K562 (cell line): ENCODE measurements at regions not wholly inside any gene's neighbourhood (a gene's known extent, or its start where the extent isn't known, plus 50 kb on each side); places are given as distances from the start of the nearest gene placed in this dataset.

Experiments used
- CTCF ChIP-seq, 3 experiments: IDR thresholded peaks in 2 of 3; conservative IDR thresholded peaks in 1 of 3; 2 replicates each; pipeline ENCODE4 v1.5.1; 2011 to 2012; ENCODE audit warnings: low read length in 3 of 3, mild to moderate bottlenecking in 3 of 3, control low read depth in 2 of 3, improper control_type of control experiment in 1 of 3, inconsistent platforms in 1 of 3, low read depth in 1 of 3, mixed read lengths in 1 of 3, moderate library complexity in 1 of 3; ENCODE audit not compliant: insufficient read depth in 2 of 3
- E2F4 ChIP-seq: sonication (generic); formaldehyde crosslinking; IDR thresholded peaks from 2 replicates; pipeline ENCODE4 v1.8.0; 2022; ENCODE audit warnings: mild to moderate bottlenecking, low read depth, missing genetic modification reagents
- E2F8 ChIP-seq: fragments of 450-650 bp; IDR thresholded peaks from 2 replicates; pipeline ENCODE4 v1.7.1; 2018; ENCODE audit warnings: mild to moderate bottlenecking, low read depth; ENCODE audit not compliant: partially characterized antibody
- ZBTB33 ChIP-seq: sonication (generic); formaldehyde crosslinking; IDR thresholded peaks from 2 replicates; pipeline ENCODE4 v1.8.1; 2023; ENCODE audit warnings: mild to moderate bottlenecking, missing genetic modification reagents
- ZNF24 ChIP-seq: fragments of 450-650 bp; IDR thresholded peaks from 2 replicates; pipeline ENCODE4 v1.6.1; 2016

- TF ChIP-seq CTCF (IDR thresholded peaks at IDR 0.05 in 2 of 3, conservative IDR thresholded peaks at IDR 0.05 in 1 of 3; ENCODE audit: insufficient read depth in 2 of 3, low read depth in 1 of 3, low read length in 3 of 3): no peak
- no peak for TF ChIP-seq E2F8
- TF ChIP-seq E2F4 (CRISPR knock-in tag): no peak
- no peak for TF ChIP-seq ZBTB33 (CRISPR knock-in tag)
- TF ChIP-seq ZNF24: no peak
Observed at GRCh38 chr14:86518298-86518697, 988.4 kb downstream of the FLRT2 start.
